Trophoblast cell (in vitro differentiated cells and primary cell): ENCODE measurements at regions not wholly inside any gene's neighbourhood (a gene's known extent, or its start where the extent isn't known, plus 50 kb on each side); places are given as distances from the start of the nearest gene placed in this dataset.
"Not testable (repeated sequence)": the region's sequence is repeated elsewhere in the genome, so short reads cannot be mapped to it uniquely, and the experiment has no call there.

ENCODE experiments used
- DNase-seq, 2 donors: peaks; one replicate each; pipeline ENCODE4 v3.0.0-alpha.2; 2016
- H2AFZ ChIP-seq: 2 replicates; pipeline ENCODE4 v1.6.1; 2013; ENCODE audit warnings: low read length, moderate library complexity, mild to moderate bottlenecking; ENCODE audit not compliant: insufficient read depth, poor library complexity
- H2AK5ac ChIP-seq: 2 replicates; pipeline ENCODE4 v1.6.1; 2013; ENCODE audit warnings: mild to moderate bottlenecking, low read length
- H2BK120ac ChIP-seq: 2 replicates; pipeline ENCODE4 v1.6.1; 2013; ENCODE audit warnings: low read length, mild to moderate bottlenecking, moderate library complexity; ENCODE audit not compliant: insufficient read depth, poor library complexity
- H2BK12ac ChIP-seq: 2 replicates; pipeline ENCODE4 v1.6.1; 2013; ENCODE audit warnings: mild to moderate bottlenecking, low read length, moderate library complexity
- H2BK5ac ChIP-seq: 2 replicates; pipeline ENCODE4 v1.6.1; 2013; ENCODE audit warnings: low read length, low read depth, moderate library complexity, mild to moderate bottlenecking; ENCODE audit not compliant: poor library complexity
- H3K14ac ChIP-seq: 2 replicates; pipeline ENCODE4 v1.6.1; 2013; ENCODE audit warnings: mild to moderate bottlenecking, low read length
- H3K18ac ChIP-seq: 2 replicates; pipeline ENCODE4 v1.6.1; 2013; ENCODE audit warnings: mild to moderate bottlenecking, low read length
- H3K23ac ChIP-seq: 2 replicates; pipeline ENCODE4 v1.6.1; 2013; ENCODE audit warnings: low read length
- H3K27ac ChIP-seq: 2 replicates; pipeline ENCODE4 v1.5.1; 2013; ENCODE audit warnings: low read depth, mild to moderate bottlenecking, inconsistent platforms, low read length, moderate library complexity
- H3K27me3 ChIP-seq: 2 replicates; pipeline ENCODE4 v1.6.1; 2013; ENCODE audit warnings: inconsistent platforms, mild to moderate bottlenecking, low read length, moderate library complexity; ENCODE audit not compliant: insufficient read depth
- H3K36me3 ChIP-seq, 2 experiments: 1 replicate in 1 of 2; 2 replicates in 1 of 2; pipeline ENCODE4 v1.6.1; 2013; ENCODE audit warnings: low read length in 2 of 2, mild to moderate bottlenecking in 2 of 2, moderate library complexity in 1 of 2; ENCODE audit not compliant: insufficient read depth in 2 of 2, control insufficient read depth in 1 of 2
- H3K4ac ChIP-seq: 2 replicates; pipeline ENCODE4 v1.6.1; 2013; ENCODE audit warnings: low read depth, mild to moderate bottlenecking, low read length, moderate library complexity
- H3K4me1 ChIP-seq, 2 experiments: 1 replicate in 1 of 2; 2 replicates in 1 of 2; pipeline ENCODE4 v1.6.1; 2013; ENCODE audit warnings: low read length in 2 of 2, mild to moderate bottlenecking in 2 of 2, moderate library complexity in 1 of 2; ENCODE audit not compliant: insufficient read depth in 2 of 2, control insufficient read depth in 1 of 2
- H3K4me2 ChIP-seq: 2 replicates; pipeline ENCODE4 v1.6.1; 2013; ENCODE audit warnings: inconsistent platforms, mild to moderate bottlenecking, low read length, moderate library complexity
- H3K4me3 ChIP-seq: 2 replicates; pipeline ENCODE4 v1.5.1; 2013; ENCODE audit warnings: mild to moderate bottlenecking, low read depth, low read length, inconsistent platforms
- H3K79me1 ChIP-seq: one replicate; pipeline ENCODE4 v1.6.1; 2013; ENCODE audit warnings: low read length
- H3K79me2 ChIP-seq: 2 replicates; pipeline ENCODE4 v1.6.1; 2013; ENCODE audit warnings: low read length, mild to moderate bottlenecking; ENCODE audit not compliant: control insufficient read depth, insufficient read depth, poor library complexity
- H3K9ac ChIP-seq: 2 replicates; pipeline ENCODE4 v1.6.1; 2013; ENCODE audit warnings: mild to moderate bottlenecking, low read length
- H3K9me3 ChIP-seq: 2 replicates; pipeline ENCODE4 v1.6.1; 2013; ENCODE audit warnings: low read depth, mild to moderate bottlenecking, control low read depth, inconsistent platforms, low read length; ENCODE audit not compliant: insufficient read depth
- H4K12ac ChIP-seq: 2 replicates; pipeline ENCODE4 v1.6.1; 2013; ENCODE audit warnings: low read depth, mild to moderate bottlenecking, low read length, moderate library complexity
- H4K8ac ChIP-seq: 2 replicates; pipeline ENCODE4 v1.6.1; 2013; ENCODE audit warnings: low read depth, mild to moderate bottlenecking, low read length, moderate library complexity
- H4K91ac ChIP-seq: one replicate; pipeline ENCODE4 v1.6.1; 2013; ENCODE audit warnings: low read depth, mild to moderate bottlenecking, low read length, moderate library complexity
- WGBS: extraction: QIAGEN DNeasy Blood & Tissue Kit; methylation state at CpG from one replicate; pipeline ENCODE4 v1.1.7; 2013; ENCODE audit warnings: missing lambda C conversion rate; ENCODE audit not compliant: insufficient read length, insufficient coverage; ENCODE audit errors: extremely low coverage; 5-methylcytosine and 5-hydroxymethylcytosine counted together

DNA sequence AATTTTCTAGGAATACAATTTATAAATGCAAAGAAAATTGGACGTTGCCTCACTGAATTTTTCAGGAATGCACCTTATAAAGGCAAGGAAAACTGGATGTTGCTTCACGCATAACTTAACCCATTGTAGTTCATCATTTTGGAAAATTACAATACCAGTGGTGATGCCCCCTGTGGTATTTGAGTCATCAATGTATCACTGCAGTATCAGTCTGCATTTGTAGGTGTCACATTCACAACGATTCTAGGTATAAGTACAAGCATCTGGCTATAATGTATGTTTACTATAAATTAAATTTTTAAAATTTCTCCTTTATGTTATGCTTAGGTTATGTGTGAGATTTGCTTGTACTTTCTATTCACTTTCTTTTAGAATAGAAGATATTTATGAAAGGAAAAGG lies 55.9 kb upstream of the KIF2A start:
- not testable (repeated sequence) for H3K27me3 ChIP-seq, H4K12ac ChIP-seq, H4K8ac ChIP-seq, H3K14ac ChIP-seq, H3K9me3 ChIP-seq, H3K9ac ChIP-seq, H3K36me3 ChIP-seq, H3K4ac ChIP-seq, H2BK120ac ChIP-seq, H3K4me3 ChIP-seq, H2AK5ac ChIP-seq, H3K18ac ChIP-seq, H3K27ac ChIP-seq, H3K79me2 ChIP-seq, H2BK12ac ChIP-seq, H3K79me1 ChIP-seq, H3K4me2 ChIP-seq, H3K23ac ChIP-seq, H2BK5ac ChIP-seq, H4K91ac ChIP-seq, H3K4me1 ChIP-seq, H2AFZ ChIP-seq, DNase-seq
- WGBS, result no CpG with 5 or more reads among the region's 3 CpGs

DNA sequence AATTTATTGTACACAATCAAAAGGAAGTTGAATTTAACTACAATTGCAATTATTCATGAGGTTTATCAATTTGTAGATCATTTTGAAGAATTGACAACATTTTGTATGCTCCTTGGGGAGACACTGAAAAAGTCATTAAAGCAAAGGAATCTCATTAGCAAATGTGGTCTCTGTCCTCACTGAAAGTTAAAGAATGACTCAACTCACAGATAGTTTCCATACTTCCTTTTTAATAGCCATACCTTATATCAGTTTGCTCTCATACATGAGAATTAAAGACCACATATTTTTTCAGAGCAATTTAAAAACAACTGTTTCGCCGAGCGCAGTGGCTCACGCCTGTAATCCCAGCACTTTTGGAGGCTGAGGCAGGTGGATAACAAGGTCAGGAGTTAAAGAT lies 55.1 kb upstream of the KIF2A start:
- H3K27ac ChIP-seq, H3K23ac ChIP-seq, H3K4me1 ChIP-seq, H3K4me3 ChIP-seq, H3K14ac ChIP-seq, H2BK12ac ChIP-seq, H3K4ac ChIP-seq, H2BK5ac ChIP-seq, H3K79me2 ChIP-seq, H4K91ac ChIP-seq, H3K79me1 ChIP-seq, H3K9ac ChIP-seq, DNase-seq, H2AK5ac ChIP-seq, H2AFZ ChIP-seq, H3K18ac ChIP-seq, H3K9me3 ChIP-seq, H3K36me3 ChIP-seq, H4K12ac ChIP-seq, H3K27me3 ChIP-seq, H2BK120ac ChIP-seq, H4K8ac ChIP-seq, H3K4me2 ChIP-seq: not testable (repeated sequence)
- no CpG with 5 or more reads among the region's 4 CpGs for WGBS

DNA sequence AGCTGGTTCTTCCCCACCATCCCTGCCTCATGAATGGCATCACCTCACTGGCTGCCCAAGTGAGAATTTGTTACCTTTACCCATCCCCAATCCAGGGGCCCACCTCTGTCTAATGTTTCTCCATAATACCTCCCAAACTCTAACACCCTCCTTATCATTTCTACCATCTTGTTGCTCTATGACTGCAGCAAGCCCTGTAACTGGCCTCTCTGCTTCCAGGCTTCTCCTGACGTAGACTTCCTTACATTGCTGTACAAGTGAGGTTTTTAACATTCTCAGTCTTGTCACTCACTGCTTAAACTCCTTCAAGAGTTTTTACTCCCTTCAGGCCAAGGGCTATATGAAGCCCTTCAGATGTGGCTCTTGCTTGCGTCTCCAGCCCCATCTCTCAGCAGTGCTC lies 53.5 kb upstream of the KIF2A start:
- H3K9ac ChIP-seq, H3K27ac ChIP-seq, H3K18ac ChIP-seq, H3K14ac ChIP-seq, H3K23ac ChIP-seq, H4K8ac ChIP-seq, H3K27me3 ChIP-seq, H2AFZ ChIP-seq, H3K79me1 ChIP-seq, H3K9me3 ChIP-seq, H4K12ac ChIP-seq, H3K79me2 ChIP-seq, H3K36me3 ChIP-seq, H2AK5ac ChIP-seq, H3K4me2 ChIP-seq, DNase-seq, H3K4me3 ChIP-seq, H4K91ac ChIP-seq, H2BK12ac ChIP-seq, H3K4me1 ChIP-seq, H2BK120ac ChIP-seq, H3K4ac ChIP-seq, H2BK5ac ChIP-seq: not testable (repeated sequence)
- no CpG with 5 or more reads among the region's 2 CpGs for WGBS

DNA sequence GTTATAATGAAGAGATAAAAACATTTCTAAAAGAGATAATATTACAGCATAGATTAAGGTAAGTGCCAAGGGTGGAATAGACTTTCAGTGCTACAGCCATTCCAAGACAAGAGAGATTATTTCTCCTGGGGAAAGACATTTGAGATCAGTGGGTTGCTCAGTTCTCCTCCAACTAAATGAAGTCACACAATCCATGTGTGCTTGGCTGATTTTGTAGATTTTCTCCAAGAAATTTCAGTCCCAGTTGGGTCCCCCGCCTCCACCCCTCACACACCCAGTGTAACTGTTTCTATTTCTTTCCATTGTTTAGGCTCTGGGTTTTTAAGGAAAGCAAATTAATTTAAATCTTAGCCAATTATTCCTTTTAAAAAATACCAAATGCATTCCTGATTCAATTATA lies 50.5 kb upstream of the KIF2A start:
- not testable (repeated sequence) for H3K4me3 ChIP-seq, H3K36me3 ChIP-seq, H2BK12ac ChIP-seq, H3K79me1 ChIP-seq, H3K4me2 ChIP-seq, DNase-seq, H3K27ac ChIP-seq, H3K18ac ChIP-seq, H3K9me3 ChIP-seq, H2BK5ac ChIP-seq, H2AFZ ChIP-seq, H3K23ac ChIP-seq, H3K79me2 ChIP-seq, H2BK120ac ChIP-seq, H4K12ac ChIP-seq, H3K9ac ChIP-seq, H4K8ac ChIP-seq, H4K91ac ChIP-seq, H3K14ac ChIP-seq, H3K27me3 ChIP-seq, H2AK5ac ChIP-seq, H3K4me1 ChIP-seq, H3K4ac ChIP-seq
- no CpG with 5 or more reads among the region's 1 CpG for WGBS
